ENCODE measurements at regions not wholly inside any gene's neighbourhood (a gene's known extent, or its start where the extent isn't known, plus 50 kb on each side); places are given as distances from the start of the nearest gene placed in this dataset.

- Histone ChIP-seq H3K9me2 (replicated peaks; ENCODE audit: low read depth, low read length) (no peaks in the 10 kb centered on the region), H3K9ac (ENCODE audit: low read depth, low read length, poor library complexity, severe bottlenecking) (no peak overlapping the region), H3K4me2 (ENCODE audit: low read depth, low read length, poor library complexity, severe bottlenecking) (no peak overlapping the region), H3K27me3 (ENCODE audit: insufficient read depth, low read length, poor library complexity, severe bottlenecking) (no peaks in the 10 kb centered on the region), H3K79me2 (ENCODE audit: insufficient read depth, low read length) (no peaks in the 10 kb centered on the region), H3K36me3 (ENCODE audit: insufficient read depth, low read length) (no peaks in the 10 kb centered on the region), H3K4me3 (ENCODE audit: low read length, poor library complexity, severe bottlenecking) (no peak overlapping the region), H3F3A (ENCODE audit: low read depth) (no peaks in the 10 kb centered on the region), H3K4me1 (ENCODE audit: insufficient read depth, low read length, poor library complexity, severe bottlenecking) (no peaks in the 10 kb centered on the region), H4K20me1 (ENCODE audit: insufficient read depth, low read length, poor library complexity, severe bottlenecking) (no peaks in the 10 kb centered on the region), H3K9me3 (ENCODE audit: insufficient read depth, low read depth, low read length) (no peaks in the 10 kb centered on the region), H2AFZ (ENCODE audit: low read length) (no peak overlapping the region)
- TF ChIP-seq, protein P1, sequence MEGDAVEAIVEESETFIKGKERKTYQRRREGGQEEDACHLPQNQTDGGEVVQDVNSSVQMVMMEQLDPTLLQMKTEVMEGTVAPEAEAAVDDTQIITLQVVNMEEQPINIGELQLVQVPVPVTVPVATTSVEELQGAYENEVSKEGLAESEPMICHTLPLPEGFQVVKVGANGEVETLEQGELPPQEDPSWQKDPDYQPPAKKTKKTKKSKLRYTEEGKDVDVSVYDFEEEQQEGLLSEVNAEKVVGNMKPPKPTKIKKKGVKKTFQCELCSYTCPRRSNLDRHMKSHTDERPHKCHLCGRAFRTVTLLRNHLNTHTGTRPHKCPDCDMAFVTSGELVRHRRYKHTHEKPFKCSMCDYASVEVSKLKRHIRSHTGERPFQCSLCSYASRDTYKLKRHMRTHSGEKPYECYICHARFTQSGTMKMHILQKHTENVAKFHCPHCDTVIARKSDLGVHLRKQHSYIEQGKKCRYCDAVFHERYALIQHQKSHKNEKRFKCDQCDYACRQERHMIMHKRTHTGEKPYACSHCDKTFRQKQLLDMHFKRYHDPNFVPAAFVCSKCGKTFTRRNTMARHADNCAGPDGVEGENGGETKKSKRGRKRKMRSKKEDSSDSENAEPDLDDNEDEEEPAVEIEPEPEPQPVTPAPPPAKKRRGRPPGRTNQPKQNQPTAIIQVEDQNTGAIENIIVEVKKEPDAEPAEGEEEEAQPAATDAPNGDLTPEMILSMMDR (conservative IDR thresholded peaks at IDR 0.05; ENCODE audit: low read length), result no peak
- TF ChIP-seq EZH2phosphoT487 (IDR thresholded peaks at IDR 0.05; ENCODE audit: borderline replicate concordance), result no peak
Observed at GRCh38 chr7:20083781-20084180, 133.4 kb downstream of the MACC1 start.

- Histone ChIP-seq H3K9me3 (ENCODE audit: insufficient read depth, low read depth, low read length) (no peaks in the 10 kb centered on the region), H3K9ac (ENCODE audit: low read depth, low read length, poor library complexity, severe bottlenecking) (no peak overlapping the region), H4K20me1 (ENCODE audit: insufficient read depth, low read length, poor library complexity, severe bottlenecking) (no peaks in the 10 kb centered on the region), H3K4me2 (ENCODE audit: low read depth, low read length, poor library complexity, severe bottlenecking) (no peak overlapping the region), H3K79me2 (ENCODE audit: insufficient read depth, low read length) (no peaks in the 10 kb centered on the region), H3K36me3 (ENCODE audit: insufficient read depth, low read length) (no peaks in the 10 kb centered on the region), H3K4me3 (ENCODE audit: low read length, poor library complexity, severe bottlenecking) (no peak overlapping the region), H3K4me1 (ENCODE audit: insufficient read depth, low read length, poor library complexity, severe bottlenecking) (no peaks in the 10 kb centered on the region), H3K27me3 (ENCODE audit: insufficient read depth, low read length, poor library complexity, severe bottlenecking) (no peaks in the 10 kb centered on the region), H3F3A (ENCODE audit: low read depth) (no peaks in the 10 kb centered on the region), H3K9me2 (replicated peaks; ENCODE audit: low read depth, low read length) (no peaks in the 10 kb centered on the region), H2AFZ (ENCODE audit: low read length) (peak overlapping the region; percentile 35; the same call in 1 of the 2 replicates)
- TF ChIP-seq, protein P1 (conservative IDR thresholded peaks at IDR 0.05; ENCODE audit: low read length), result no peak
- TF ChIP-seq EZH2phosphoT487 (IDR thresholded peaks at IDR 0.05; ENCODE audit: borderline replicate concordance), result no peak
Observed at GRCh38 chr7:20079080-20079479, 138.1 kb downstream of the MACC1 start.

DNA sequence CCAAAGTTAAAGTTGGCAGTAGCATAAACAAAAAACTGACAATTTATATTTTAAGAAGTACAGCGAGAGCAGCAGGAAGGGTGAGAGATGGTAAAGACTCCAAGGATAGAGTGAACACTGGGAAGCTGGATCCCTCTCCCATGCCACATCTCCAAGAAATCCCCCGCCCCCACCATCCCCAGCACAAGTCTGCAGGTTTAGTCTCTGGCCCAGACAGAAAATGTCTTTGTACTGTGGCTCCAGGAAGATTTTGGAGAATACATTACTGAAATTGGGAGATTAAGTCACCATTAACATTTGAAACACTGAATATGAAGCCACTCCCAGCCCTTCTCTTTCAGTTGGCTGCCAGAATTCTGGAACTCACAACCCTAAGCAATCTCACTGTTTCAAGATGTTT, 140.3 kb downstream of the MACC1 start:
- Histone ChIP-seq H3K4me3 (ENCODE audit: low read length, poor library complexity, severe bottlenecking) (no peak overlapping the region), H3K4me1 (ENCODE audit: insufficient read depth, low read length, poor library complexity, severe bottlenecking) (no peaks in the 10 kb centered on the region), H3K79me2 (ENCODE audit: insufficient read depth, low read length) (no peaks in the 10 kb centered on the region), H3K9me3 (ENCODE audit: insufficient read depth, low read depth, low read length) (no peaks in the 10 kb centered on the region), H4K20me1 (ENCODE audit: insufficient read depth, low read length, poor library complexity, severe bottlenecking) (no peaks in the 10 kb centered on the region), H3K4me2 (ENCODE audit: low read depth, low read length, poor library complexity, severe bottlenecking) (no peak overlapping the region), H3K9ac (ENCODE audit: low read depth, low read length, poor library complexity, severe bottlenecking) (no peak overlapping the region), H2AFZ (ENCODE audit: low read length) (no peak overlapping the region), H3F3A (ENCODE audit: low read depth) (no peaks in the 10 kb centered on the region), H3K36me3 (ENCODE audit: insufficient read depth, low read length) (no peaks in the 10 kb centered on the region), H3K9me2 (replicated peaks; ENCODE audit: low read depth, low read length) (no peaks in the 10 kb centered on the region), H3K27me3 (ENCODE audit: insufficient read depth, low read length, poor library complexity, severe bottlenecking) (no peaks in the 10 kb centered on the region)
- TF ChIP-seq EZH2phosphoT487 (IDR thresholded peaks at IDR 0.05; ENCODE audit: borderline replicate concordance), result no peak
- TF ChIP-seq, protein P1 (conservative IDR thresholded peaks at IDR 0.05; ENCODE audit: low read length), result no peak

Measured in Loucy (cell line).